Neuronal stem cell (in vitro differentiated cells): ENCODE measurements at regions not wholly inside any gene's neighbourhood (a gene's known extent, or its start where the extent isn't known, plus 50 kb on each side); places are given as distances from the start of the nearest gene placed in this dataset.

Source experiments
- DNase-seq: peaks from one replicate; pipeline ENCODE4 v3.0.0-alpha.2; 2013; ENCODE audit warnings: low spot score
- H2AFZ ChIP-seq: one replicate; pipeline ENCODE4 v1.6.1; 2013; ENCODE audit warnings: mild to moderate bottlenecking, low read length, inconsistent platforms
- H2AK5ac ChIP-seq: 2 replicates; pipeline ENCODE4 v1.6.1; 2013; ENCODE audit warnings: low read depth, mild to moderate bottlenecking, inconsistent platforms, low read length, moderate library complexity, mixed read lengths
- H2BK120ac ChIP-seq: 2 replicates; pipeline ENCODE4 v1.6.1; 2013; ENCODE audit warnings: low read depth, mild to moderate bottlenecking, inconsistent platforms, low read length, moderate library complexity, mixed read lengths
- H2BK12ac ChIP-seq: one replicate; pipeline ENCODE4 v1.6.1; 2013; ENCODE audit warnings: low read length, inconsistent platforms
- H2BK15ac ChIP-seq: 2 replicates; pipeline ENCODE4 v1.6.1; 2013; ENCODE audit warnings: mild to moderate bottlenecking, low read length, inconsistent platforms, mixed read lengths
- H2BK5ac ChIP-seq: one replicate; pipeline ENCODE4 v1.6.1; 2013; ENCODE audit warnings: inconsistent platforms, mild to moderate bottlenecking, low read length, moderate library complexity
- H3K14ac ChIP-seq: one replicate; pipeline ENCODE4 v1.6.1; 2013; ENCODE audit warnings: low read length, inconsistent platforms
- H3K18ac ChIP-seq: 2 replicates; pipeline ENCODE4 v1.6.1; 2013; ENCODE audit warnings: low read length, inconsistent platforms
- H3K23ac ChIP-seq: 2 replicates; pipeline ENCODE4 v1.6.1; 2013; ENCODE audit warnings: low read depth, mild to moderate bottlenecking, mixed read lengths, low read length, inconsistent platforms; ENCODE audit not compliant: poor library complexity
- H3K27ac ChIP-seq: replicated peaks from 3 replicates; pipeline ENCODE4 v1.5.1; 2013; ENCODE audit warnings: low read length, inconsistent platforms
- H3K27me3 ChIP-seq, 3 experiments: 2 replicates each; pipeline ENCODE4 v1.6.1; 2013; ENCODE audit warnings: low read length in 3 of 3, mild to moderate bottlenecking in 2 of 3, inconsistent platforms in 1 of 3, low read depth in 1 of 3, mixed read lengths in 1 of 3, moderate library complexity in 1 of 3; ENCODE audit not compliant: control insufficient read depth in 3 of 3, insufficient read depth in 3 of 3
- H3K36me3 ChIP-seq, 2 donors: replicated peaks in 1 of 2; 2 replicates each; pipeline ENCODE4 v1.6.1; 2013; ENCODE audit warnings: low read length in 2 of 2; ENCODE audit not compliant: control insufficient read depth in 2 of 2, insufficient read depth in 2 of 2
- H3K4ac ChIP-seq: 2 replicates; pipeline ENCODE4 v1.6.1; 2013; ENCODE audit warnings: inconsistent platforms, mild to moderate bottlenecking, low read length, moderate library complexity
- H3K4me1 ChIP-seq, 2 donors: 1 replicate in 1 of 2; 2 replicates in 1 of 2; pipeline ENCODE4 v1.6.1; 2013; ENCODE audit warnings: low read length in 2 of 2, low read depth in 1 of 2; ENCODE audit not compliant: control insufficient read depth in 2 of 2, insufficient read depth in 1 of 2
- H3K4me2 ChIP-seq: one replicate; pipeline ENCODE4 v1.6.1; 2013; ENCODE audit warnings: mild to moderate bottlenecking, low read length, inconsistent platforms; ENCODE audit not compliant: insufficient read depth, poor library complexity, severe bottlenecking
- H3K4me3 ChIP-seq, 2 donors: 2 replicates each; pipeline ENCODE4 v1.5.1; 2013; ENCODE audit warnings: low read length in 2 of 2, mild to moderate bottlenecking in 2 of 2, inconsistent platforms in 1 of 2, moderate library complexity in 1 of 2
- H3K79me1 ChIP-seq: one replicate; pipeline ENCODE4 v1.6.1; 2013; ENCODE audit warnings: low read depth, mild to moderate bottlenecking, inconsistent platforms, low read length, moderate library complexity
- H3K9ac ChIP-seq: one replicate; pipeline ENCODE4 v1.6.1; 2013; ENCODE audit warnings: mild to moderate bottlenecking, low read depth, low read length, inconsistent platforms; ENCODE audit not compliant: poor library complexity
- H3K9me3 ChIP-seq, 2 donors: replicated peaks in 1 of 2; 2 replicates each; pipeline versions ENCODE3 to v1.6.1; 2013; ENCODE audit warnings: low read length in 2 of 2, mild to moderate bottlenecking in 2 of 2, inconsistent platforms in 1 of 2, low read depth in 1 of 2, mixed read lengths in 1 of 2, moderate library complexity in 1 of 2; ENCODE audit not compliant: control insufficient read depth in 2 of 2, insufficient read depth in 1 of 2
- H4K8ac ChIP-seq: one replicate; pipeline ENCODE4 v1.6.1; 2013; ENCODE audit warnings: low read depth, mild to moderate bottlenecking, inconsistent platforms, low read length, moderate library complexity
- H4K91ac ChIP-seq: one replicate; pipeline ENCODE4 v1.6.1; 2013; ENCODE audit warnings: low read length, low read depth, mild to moderate bottlenecking, inconsistent platforms; ENCODE audit not compliant: poor library complexity
- WGBS, 2 donors: extraction: QIAGEN DNeasy Blood & Tissue Kit; methylation state at CpG; one replicate each; pipeline ENCODE4 v1.1.7; 2013; ENCODE audit warnings: missing lambda C conversion rate in 2 of 2, mixed read lengths in 1 of 2; ENCODE audit not compliant: insufficient read length in 2 of 2, insufficient replicate concordance in 1 of 2; ENCODE audit errors: extremely low coverage in 2 of 2; 5-methylcytosine and 5-hydroxymethylcytosine counted together

GRCh38 chr16:35746963-35747657 is 2287.7 kb downstream of the TP53TG3F start:
- Histone ChIP-seq H3K4me2 (no peak overlapping the region), H4K8ac (no peak overlapping the region), H2BK15ac (no peak overlapping the region), H3K27me3 (no peaks in the 10 kb centered on the region), H3K79me1 (peaks cover 4% of the 10 kb centered on the region), H3K4me1 (no peaks in the 10 kb centered on the region), H3K27ac (no peak overlapping the region), H3K4ac (no peak overlapping the region), H3K14ac (no peak overlapping the region), H3K9me3 (peaks cover 0 to 51% of the 10 kb centered on the region in 2 donors), H2AK5ac (no peak overlapping the region), H4K91ac (no peak overlapping the region), H2BK120ac (no peak overlapping the region), H2AFZ (no peak overlapping the region), H2BK12ac (no peak overlapping the region), H3K36me3 (no peaks in the 10 kb centered on the region), H3K23ac (no peak overlapping the region), H3K4me3 (no peak overlapping the region), H3K18ac (no peak overlapping the region), H3K9ac (no peak overlapping the region), H2BK5ac (no peak overlapping the region)
- WGBS, 2 donors, result no CpG with 5 or more reads among the region's 18 CpGs
- DNase-seq, result no peak

GRCh38 chr16:35747658-35748455 is 2288.4 kb downstream of the TP53TG3F start:
- Histone ChIP-seq H3K27me3 (no peaks in the 10 kb centered on the region), H3K23ac (no peak overlapping the region), H2BK120ac (no peak overlapping the region), H3K9me3 (peaks cover 0 to 57% of the 10 kb centered on the region in 2 donors), H3K18ac (no peak overlapping the region), H3K36me3 (no peaks in the 10 kb centered on the region), H3K79me1 (peaks cover 4% of the 10 kb centered on the region), H3K4me3 (no peak overlapping the region), H4K91ac (no peak overlapping the region), H2BK12ac (no peak overlapping the region), H2BK5ac (no peak overlapping the region), H3K4me2 (no peak overlapping the region), H3K9ac (no peak overlapping the region), H4K8ac (no peak overlapping the region), H3K27ac (no peak overlapping the region), H3K4me1 (no peaks in the 10 kb centered on the region), H2BK15ac (no peak overlapping the region), H3K4ac (no peak overlapping the region), H2AFZ (no peak overlapping the region), H2AK5ac (no peak overlapping the region), H3K14ac (no peak overlapping the region)
- DNase-seq, result no peak
- no CpG with 5 or more reads among the region's 17 CpGs for WGBS, 2 donors

- no peak overlapping the region for H2AK5ac ChIP-seq
- no peak overlapping the region for H3K27ac ChIP-seq
- no peak overlapping the region for H4K8ac ChIP-seq
- H3K18ac ChIP-seq, result no peak overlapping the region
- H2BK120ac ChIP-seq, result no peak overlapping the region
- no peaks in the 10 kb centered on the region for H3K4me1 ChIP-seq
- H3K79me1 ChIP-seq, result peaks cover 5% of the 10 kb centered on the region
- H3K9ac ChIP-seq, result no peak overlapping the region
- no CpG with 5 or more reads among the region's 24 CpGs for WGBS, 2 donors
- no peak overlapping the region for H3K4ac ChIP-seq
- H4K91ac ChIP-seq, result no peak overlapping the region
- no peak overlapping the region for H2AFZ ChIP-seq
- H3K4me3 ChIP-seq, result no peak overlapping the region
- no peaks in the 10 kb centered on the region for H3K27me3 ChIP-seq
- H3K4me2 ChIP-seq, result no peak overlapping the region
- H3K23ac ChIP-seq, result no peak overlapping the region
- no peaks in the 10 kb centered on the region for H3K36me3 ChIP-seq
- H2BK12ac ChIP-seq, result no peak overlapping the region
- H2BK15ac ChIP-seq, result no peak overlapping the region
- H3K14ac ChIP-seq, result no peak overlapping the region
- H3K9me3 ChIP-seq, result peaks cover 0 to 61% of the 10 kb centered on the region in 2 donors
- no peak overlapping the region for H2BK5ac ChIP-seq
- DNase-seq, result no peak
Measured at GRCh38 chr16:35748621-35749252, 2289.3 kb downstream of the TP53TG3F start.
